ENCODE measurements at regions not wholly inside any gene's neighbourhood (a gene's known extent, or its start where the extent isn't known, plus 50 kb on each side); places are given as distances from the start of the nearest gene placed in this dataset.

GRCh38 chr5:110341836-110342235 lies 384.6 kb downstream of the TMEM232 start:
- no peak for TF ChIP-seq CTCF (IDR thresholded peaks at IDR 0.05)
- TF ChIP-seq TCF7L2 (IDR thresholded peaks at IDR 0.05; ENCODE audit: low read depth, low read length): no peak

All from Panc1 (cell line).